H1 (cell line): ENCODE measurements at regions not wholly inside any gene's neighbourhood (a gene's known extent, or its start where the extent isn't known, plus 50 kb on each side); places are given as distances from the start of the nearest gene placed in this dataset.

Experiments
- CBX5 ChIP-seq: fragments of 300-800, 300-1000 bp; sonication (generic); IDR thresholded peaks from 2 replicates; pipeline ENCODE4 v1.7.1; 2016; ENCODE audit warnings: antibody characterized with exemption, low read length, low read depth
- CTBP2 ChIP-seq: IDR thresholded peaks from 2 replicates; pipeline ENCODE4 v1.7.0; 2011; ENCODE audit warnings: borderline replicate concordance, mild to moderate bottlenecking, moderate library complexity, mixed read lengths, low read length; ENCODE audit not compliant: insufficient read depth, insufficient read length
- EP300 ChIP-seq, 2 experiments: IDR thresholded peaks; 1 replicate in 1 of 2; 2 replicates in 1 of 2; pipeline ENCODE4 v1.6.1; 2011 to 2012; ENCODE audit warnings: low read depth in 2 of 2, low read length in 2 of 2, mild to moderate bottlenecking in 2 of 2, borderline replicate concordance in 1 of 2, inconsistent platforms in 1 of 2, moderate library complexity in 1 of 2
- RFX5 ChIP-seq: IDR thresholded peaks from 2 replicates; pipeline ENCODE4 v1.6.1; 2011; ENCODE audit warnings: low read depth, low read length, improper control_type of control experiment, borderline replicate concordance
- SAP30 ChIP-seq: fragments of 300-600 bp; sonication (generic); IDR thresholded peaks from 2 replicates; pipeline ENCODE4 v1.7.1; 2012; ENCODE audit warnings: low read length, moderate library complexity, mild to moderate bottlenecking, inconsistent platforms; ENCODE audit not compliant: insufficient read depth, insufficient replicate concordance
- SIX5 ChIP-seq: IDR thresholded peaks from 2 replicates; pipeline ENCODE4 v1.6.1; 2011; ENCODE audit warnings: mild to moderate bottlenecking, low read depth, low read length
- TAF7 ChIP-seq: optimal IDR thresholded peaks from 2 replicates; pipeline ENCODE3; 2011; ENCODE audit warnings: low read depth, mild to moderate bottlenecking, inconsistent platforms, low read length, moderate library complexity, borderline replicate concordance
- TBP ChIP-seq: IDR thresholded peaks from 2 replicates; pipeline ENCODE4 v1.6.1; 2011; ENCODE audit warnings: low read depth, low read length, improper control_type of control experiment
- TF ChIP-seq, protein P1 (sequence below): IDR thresholded peaks from 2 replicates; pipeline ENCODE4 v1.6.1; 2012; ENCODE audit warnings: inconsistent platforms

DNA sequence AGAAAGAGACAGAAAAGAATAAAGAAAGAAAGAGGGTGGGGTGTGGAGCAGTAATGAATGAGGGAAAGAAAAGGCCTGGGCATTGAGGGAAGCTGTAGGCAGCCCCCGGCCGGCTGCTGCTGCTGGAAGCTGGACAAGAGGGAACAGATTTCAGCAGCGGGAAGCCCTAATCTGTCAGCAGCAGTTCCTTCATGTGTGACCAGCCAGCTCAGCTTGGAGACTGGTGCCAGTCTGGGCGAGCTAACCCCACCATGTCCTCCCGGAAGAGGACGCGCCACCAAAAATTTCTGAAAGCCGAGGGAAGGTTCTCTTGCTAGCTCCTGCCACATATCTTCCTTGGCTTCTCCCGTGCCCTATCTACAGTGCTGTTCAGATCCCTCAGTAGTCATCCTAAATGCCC lies 236.8 kb downstream of the GRIN2B start (continued):
- TF ChIP-seq CTBP2: no peak
- TF ChIP-seq CBX5: no peak
- no peak for TF ChIP-seq TAF7
- TF ChIP-seq, protein P1, sequence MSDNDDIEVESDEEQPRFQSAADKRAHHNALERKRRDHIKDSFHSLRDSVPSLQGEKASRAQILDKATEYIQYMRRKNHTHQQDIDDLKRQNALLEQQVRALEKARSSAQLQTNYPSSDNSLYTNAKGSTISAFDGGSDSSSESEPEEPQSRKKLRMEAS: no peak
- TF ChIP-seq SIX5: no peak
- no peak for TF ChIP-seq SAP30
- TF ChIP-seq RFX5: no peak
- no peak for TF ChIP-seq EP300 (IDR thresholded peaks at IDR 0.05; ENCODE audit: borderline replicate concordance in 1 of 2, low read depth in 2 of 2, low read length in 2 of 2)
- TF ChIP-seq TBP: no peak
